WERI-Rb-1 (cell line): ENCODE measurements at regions not wholly inside any gene's neighbourhood (a gene's known extent, or its start where the extent isn't known, plus 50 kb on each side); places are given as distances from the start of the nearest gene placed in this dataset.

Experiments used
- DNase-seq: peaks from one replicate; pipeline ENCODE4 v3.0.0-alpha.2; 2020
- H3K27ac ChIP-seq: fragments of 250-450 bp; sonication (Bioruptor Pico); 2 replicates; pipeline ENCODE4 v1.5.1; 2020; ENCODE audit warnings: mild to moderate bottlenecking, moderate library complexity
- H3K27me3 ChIP-seq: fragments of 250-450 bp; sonication (Bioruptor Pico); 2 replicates; pipeline ENCODE4 v1.5.1; 2021; ENCODE audit warnings: mild to moderate bottlenecking, low read depth, moderate library complexity; ENCODE audit not compliant: insufficient read depth, severe bottlenecking
- H3K36me3 ChIP-seq: fragments of 250-450 bp; sonication (Bioruptor Pico); 2 replicates; pipeline ENCODE4 v1.5.1; 2020; ENCODE audit warnings: mild to moderate bottlenecking, moderate library complexity
- H3K4me3 ChIP-seq: 2 replicates; pipeline ENCODE4 v1.5.1; 2011; ENCODE audit warnings: low read depth, mild to moderate bottlenecking, control low read depth, low read length
- H3K9me3 ChIP-seq: fragments of 250-450 bp; sonication (Bioruptor Pico); 2 replicates; pipeline ENCODE4 v1.5.1; 2021; ENCODE audit warnings: mild to moderate bottlenecking, moderate library complexity; ENCODE audit not compliant: severe bottlenecking
- CTCF ChIP-seq: IDR thresholded peaks from 2 replicates; pipeline ENCODE4 v1.5.1; 2011; ENCODE audit warnings: low read depth, mild to moderate bottlenecking, control low read depth, inconsistent platforms, low read length

GRCh38 chr7:136173874-136174273, 196.7 kb upstream of the MTPN start:
- DNase-seq, result no peak
- no peak for TF ChIP-seq CTCF
- H3K27ac ChIP-seq, result no peak overlapping the region

GRCh38 chr7:136171233-136171632, 194.1 kb upstream of the MTPN start:
- H3K36me3 ChIP-seq, result no peaks in the 10 kb centered on the region
- no peak for TF ChIP-seq CTCF
- H3K9me3 ChIP-seq, result no peaks in the 10 kb centered on the region
- DNase-seq, result no peak
- H3K27ac ChIP-seq, result no peak overlapping the region
- no peak overlapping the region for H3K4me3 ChIP-seq
- H3K27me3 ChIP-seq, result no peaks in the 10 kb centered on the region

More at GRCh38 chr7:136173874-136174273, 196.7 kb upstream of the MTPN start:
- Histone ChIP-seq H3K36me3 (no peaks in the 10 kb centered on the region), H3K27me3 (no peaks in the 10 kb centered on the region), H3K4me3 (no peak overlapping the region), H3K9me3 (no peaks in the 10 kb centered on the region)

GRCh38 chr7:136168821-136169220, 191.7 kb upstream of the MTPN start:
- DNase-seq, result no peak
- no peak overlapping the region for H3K27ac ChIP-seq
- H3K36me3 ChIP-seq, result no peaks in the 10 kb centered on the region
- no peak for TF ChIP-seq CTCF
- no peak overlapping the region for H3K4me3 ChIP-seq
- no peaks in the 10 kb centered on the region for H3K9me3 ChIP-seq
- H3K27me3 ChIP-seq, result no peaks in the 10 kb centered on the region

GRCh38 chr7:136167991-136168390, 190.8 kb upstream of the MTPN start:
- H3K36me3 ChIP-seq, result no peaks in the 10 kb centered on the region
- no peak overlapping the region for H3K4me3 ChIP-seq
- no peaks in the 10 kb centered on the region for H3K27me3 ChIP-seq
- no peak for DNase-seq
- no peak for TF ChIP-seq CTCF
- no peak overlapping the region for H3K27ac ChIP-seq
- no peaks in the 10 kb centered on the region for H3K9me3 ChIP-seq

GRCh38 chr7:136166521-136166920, 189.4 kb upstream of the MTPN start:
- H3K27ac ChIP-seq, result no peak overlapping the region
- H3K4me3 ChIP-seq, result no peak overlapping the region
- H3K36me3 ChIP-seq, result no peaks in the 10 kb centered on the region
- H3K27me3 ChIP-seq, result no peaks in the 10 kb centered on the region
- DNase-seq, result no peak
- no peak for TF ChIP-seq CTCF
- no peaks in the 10 kb centered on the region for H3K9me3 ChIP-seq

GRCh38 chr7:136163340-136163801, 186.2 kb upstream of the MTPN start:
- H3K9me3 ChIP-seq, result no peaks in the 10 kb centered on the region
- no peak overlapping the region for H3K4me3 ChIP-seq
- no peak for DNase-seq
- no peaks in the 10 kb centered on the region for H3K36me3 ChIP-seq
- no peaks in the 10 kb centered on the region for H3K27me3 ChIP-seq
- no peak for TF ChIP-seq CTCF
- H3K27ac ChIP-seq, result no peak overlapping the region
